GM23338 (cell line): ENCODE measurements at regions not wholly inside any gene's neighbourhood (a gene's known extent, or its start where the extent isn't known, plus 50 kb on each side); places are given as distances from the start of the nearest gene placed in this dataset.

Experiments
- CREB1 ChIP-seq: fragments of 250-450 bp; sonication (Bioruptor Pico); IDR thresholded peaks from 2 replicates; pipeline ENCODE4 v1.5.0; 2020; ENCODE audit warnings: low read depth, mild to moderate bottlenecking, moderate library complexity
- EZH2 ChIP-seq: fragments of 200-600 bp; sonication (generic); IDR thresholded peaks from one replicate; pipeline ENCODE4 v1.8.0; 2017; ENCODE audit warnings: antibody characterized with exemption, mild to moderate bottlenecking, low read depth; ENCODE audit not compliant: unreplicated experiment
- EZH2phosphoT487 ChIP-seq: fragments of 200-600 bp; sonication (generic); IDR thresholded peaks from one replicate; pipeline ENCODE4 v1.8.1; 2018; ENCODE audit warnings: antibody characterized with exemption; ENCODE audit not compliant: unreplicated experiment
- JUNB ChIP-seq: IDR thresholded peaks from one replicate; pipeline ENCODE4 v1.6.1; 2016; ENCODE audit warnings: antibody characterized with exemption; ENCODE audit not compliant: unreplicated experiment
- NANOG ChIP-seq: IDR thresholded peaks from 2 replicates; pipeline ENCODE4 v1.6.1; 2016; ENCODE audit warnings: antibody characterized with exemption, borderline replicate concordance
- POLR2AphosphoS5 ChIP-seq: IDR thresholded peaks from 2 replicates; pipeline ENCODE4 v1.6.1; 2016; ENCODE audit warnings: antibody characterized with exemption, low read depth
- STAT1 ChIP-seq: IDR thresholded peaks from one replicate; pipeline ENCODE4 v1.6.1; 2016; ENCODE audit warnings: antibody characterized with exemption; ENCODE audit not compliant: unreplicated experiment
- ZNF114 ChIP-seq: fragments of 250-450 bp; sonication (Bioruptor Pico); IDR thresholded peaks from 2 replicates; pipeline ENCODE4 v1.5.0; 2020; ENCODE audit warnings: mild to moderate bottlenecking, moderate library complexity
- ZNF331 ChIP-seq: fragments of 250-450 bp; sonication (Bioruptor Pico); IDR thresholded peaks from 2 replicates; pipeline ENCODE4 v1.5.0; 2020; ENCODE audit warnings: low read depth, mild to moderate bottlenecking, moderate library complexity
- TF ChIP-seq, protein P1 (sequence below), 2 experiments: fragments of 200-600 bp in 1 of 2; sonication (generic) in 1 of 2; conservative IDR thresholded peaks; 2 replicates each; pipeline versions ENCODE4 v1.5.1 to v1.6.1; 2016 to 2017; ENCODE audit warnings: antibody characterized with exemption in 2 of 2, low read depth in 2 of 2, mild to moderate bottlenecking in 2 of 2, moderate library complexity in 1 of 2
- TF ChIP-seq, protein P2 (sequence below): IDR thresholded peaks from one replicate; pipeline ENCODE4 v1.6.1; 2018; ENCODE audit warnings: antibody characterized with exemption; ENCODE audit not compliant: unreplicated experiment
- TF ChIP-seq, protein P3 (sequence below): IDR thresholded peaks from 2 replicates; pipeline ENCODE4 v1.6.1; 2016; ENCODE audit warnings: antibody characterized with exemption
- TF ChIP-seq, protein P4 (sequence below): fragments of 250-450 bp; sonication (Bioruptor Pico); IDR thresholded peaks from 2 replicates; pipeline ENCODE4 v1.5.0; 2020; ENCODE audit warnings: mild to moderate bottlenecking, moderate library complexity

DNA sequence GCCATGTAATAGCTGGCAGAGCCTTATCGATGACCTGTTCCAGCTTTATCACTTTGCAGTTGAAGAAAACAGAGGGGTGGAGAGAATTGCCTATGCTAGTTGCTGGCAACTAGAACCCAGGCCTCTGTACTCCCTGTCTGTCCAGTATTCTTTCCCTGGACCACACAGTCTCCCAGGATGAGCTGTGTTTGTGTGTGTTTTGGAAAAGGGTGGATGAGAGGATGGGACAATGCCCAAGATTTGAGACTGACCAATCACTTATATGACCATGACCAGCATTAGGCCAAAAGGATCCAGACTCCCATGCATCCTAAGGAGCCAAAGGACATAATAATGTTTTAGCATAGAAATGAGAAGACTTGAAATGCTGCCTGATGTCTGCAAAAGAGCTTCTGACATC lies 102.6 kb downstream of the CD200R1L start:
- TF ChIP-seq, protein P1, sequence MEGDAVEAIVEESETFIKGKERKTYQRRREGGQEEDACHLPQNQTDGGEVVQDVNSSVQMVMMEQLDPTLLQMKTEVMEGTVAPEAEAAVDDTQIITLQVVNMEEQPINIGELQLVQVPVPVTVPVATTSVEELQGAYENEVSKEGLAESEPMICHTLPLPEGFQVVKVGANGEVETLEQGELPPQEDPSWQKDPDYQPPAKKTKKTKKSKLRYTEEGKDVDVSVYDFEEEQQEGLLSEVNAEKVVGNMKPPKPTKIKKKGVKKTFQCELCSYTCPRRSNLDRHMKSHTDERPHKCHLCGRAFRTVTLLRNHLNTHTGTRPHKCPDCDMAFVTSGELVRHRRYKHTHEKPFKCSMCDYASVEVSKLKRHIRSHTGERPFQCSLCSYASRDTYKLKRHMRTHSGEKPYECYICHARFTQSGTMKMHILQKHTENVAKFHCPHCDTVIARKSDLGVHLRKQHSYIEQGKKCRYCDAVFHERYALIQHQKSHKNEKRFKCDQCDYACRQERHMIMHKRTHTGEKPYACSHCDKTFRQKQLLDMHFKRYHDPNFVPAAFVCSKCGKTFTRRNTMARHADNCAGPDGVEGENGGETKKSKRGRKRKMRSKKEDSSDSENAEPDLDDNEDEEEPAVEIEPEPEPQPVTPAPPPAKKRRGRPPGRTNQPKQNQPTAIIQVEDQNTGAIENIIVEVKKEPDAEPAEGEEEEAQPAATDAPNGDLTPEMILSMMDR (conservative IDR thresholded peaks at IDR 0.05; ENCODE audit: low read depth in 2 of 2), result no peak
- TF ChIP-seq EZH2phosphoT487 (no peak), EZH2 (no peak), POLR2AphosphoS5 (no peak), NANOG (no peak), ZNF331 (CRISPR knock-in tag) (no peak), CREB1 (no peak), JUNB (no peak), STAT1 (no peak), ZNF114 (no peak)
- TF ChIP-seq, protein P2, sequence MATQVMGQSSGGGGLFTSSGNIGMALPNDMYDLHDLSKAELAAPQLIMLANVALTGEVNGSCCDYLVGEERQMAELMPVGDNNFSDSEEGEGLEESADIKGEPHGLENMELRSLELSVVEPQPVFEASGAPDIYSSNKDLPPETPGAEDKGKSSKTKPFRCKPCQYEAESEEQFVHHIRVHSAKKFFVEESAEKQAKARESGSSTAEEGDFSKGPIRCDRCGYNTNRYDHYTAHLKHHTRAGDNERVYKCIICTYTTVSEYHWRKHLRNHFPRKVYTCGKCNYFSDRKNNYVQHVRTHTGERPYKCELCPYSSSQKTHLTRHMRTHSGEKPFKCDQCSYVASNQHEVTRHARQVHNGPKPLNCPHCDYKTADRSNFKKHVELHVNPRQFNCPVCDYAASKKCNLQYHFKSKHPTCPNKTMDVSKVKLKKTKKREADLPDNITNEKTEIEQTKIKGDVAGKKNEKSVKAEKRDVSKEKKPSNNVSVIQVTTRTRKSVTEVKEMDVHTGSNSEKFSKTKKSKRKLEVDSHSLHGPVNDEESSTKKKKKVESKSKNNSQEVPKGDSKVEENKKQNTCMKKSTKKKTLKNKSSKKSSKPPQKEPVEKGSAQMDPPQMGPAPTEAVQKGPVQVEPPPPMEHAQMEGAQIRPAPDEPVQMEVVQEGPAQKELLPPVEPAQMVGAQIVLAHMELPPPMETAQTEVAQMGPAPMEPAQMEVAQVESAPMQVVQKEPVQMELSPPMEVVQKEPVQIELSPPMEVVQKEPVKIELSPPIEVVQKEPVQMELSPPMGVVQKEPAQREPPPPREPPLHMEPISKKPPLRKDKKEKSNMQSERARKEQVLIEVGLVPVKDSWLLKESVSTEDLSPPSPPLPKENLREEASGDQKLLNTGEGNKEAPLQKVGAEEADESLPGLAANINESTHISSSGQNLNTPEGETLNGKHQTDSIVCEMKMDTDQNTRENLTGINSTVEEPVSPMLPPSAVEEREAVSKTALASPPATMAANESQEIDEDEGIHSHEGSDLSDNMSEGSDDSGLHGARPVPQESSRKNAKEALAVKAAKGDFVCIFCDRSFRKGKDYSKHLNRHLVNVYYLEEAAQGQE, result no peak
- TF ChIP-seq, protein P3, sequence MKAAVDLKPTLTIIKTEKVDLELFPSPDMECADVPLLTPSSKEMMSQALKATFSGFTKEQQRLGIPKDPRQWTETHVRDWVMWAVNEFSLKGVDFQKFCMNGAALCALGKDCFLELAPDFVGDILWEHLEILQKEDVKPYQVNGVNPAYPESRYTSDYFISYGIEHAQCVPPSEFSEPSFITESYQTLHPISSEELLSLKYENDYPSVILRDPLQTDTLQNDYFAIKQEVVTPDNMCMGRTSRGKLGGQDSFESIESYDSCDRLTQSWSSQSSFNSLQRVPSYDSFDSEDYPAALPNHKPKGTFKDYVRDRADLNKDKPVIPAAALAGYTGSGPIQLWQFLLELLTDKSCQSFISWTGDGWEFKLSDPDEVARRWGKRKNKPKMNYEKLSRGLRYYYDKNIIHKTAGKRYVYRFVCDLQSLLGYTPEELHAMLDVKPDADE, result no peak
- TF ChIP-seq, protein P4, sequence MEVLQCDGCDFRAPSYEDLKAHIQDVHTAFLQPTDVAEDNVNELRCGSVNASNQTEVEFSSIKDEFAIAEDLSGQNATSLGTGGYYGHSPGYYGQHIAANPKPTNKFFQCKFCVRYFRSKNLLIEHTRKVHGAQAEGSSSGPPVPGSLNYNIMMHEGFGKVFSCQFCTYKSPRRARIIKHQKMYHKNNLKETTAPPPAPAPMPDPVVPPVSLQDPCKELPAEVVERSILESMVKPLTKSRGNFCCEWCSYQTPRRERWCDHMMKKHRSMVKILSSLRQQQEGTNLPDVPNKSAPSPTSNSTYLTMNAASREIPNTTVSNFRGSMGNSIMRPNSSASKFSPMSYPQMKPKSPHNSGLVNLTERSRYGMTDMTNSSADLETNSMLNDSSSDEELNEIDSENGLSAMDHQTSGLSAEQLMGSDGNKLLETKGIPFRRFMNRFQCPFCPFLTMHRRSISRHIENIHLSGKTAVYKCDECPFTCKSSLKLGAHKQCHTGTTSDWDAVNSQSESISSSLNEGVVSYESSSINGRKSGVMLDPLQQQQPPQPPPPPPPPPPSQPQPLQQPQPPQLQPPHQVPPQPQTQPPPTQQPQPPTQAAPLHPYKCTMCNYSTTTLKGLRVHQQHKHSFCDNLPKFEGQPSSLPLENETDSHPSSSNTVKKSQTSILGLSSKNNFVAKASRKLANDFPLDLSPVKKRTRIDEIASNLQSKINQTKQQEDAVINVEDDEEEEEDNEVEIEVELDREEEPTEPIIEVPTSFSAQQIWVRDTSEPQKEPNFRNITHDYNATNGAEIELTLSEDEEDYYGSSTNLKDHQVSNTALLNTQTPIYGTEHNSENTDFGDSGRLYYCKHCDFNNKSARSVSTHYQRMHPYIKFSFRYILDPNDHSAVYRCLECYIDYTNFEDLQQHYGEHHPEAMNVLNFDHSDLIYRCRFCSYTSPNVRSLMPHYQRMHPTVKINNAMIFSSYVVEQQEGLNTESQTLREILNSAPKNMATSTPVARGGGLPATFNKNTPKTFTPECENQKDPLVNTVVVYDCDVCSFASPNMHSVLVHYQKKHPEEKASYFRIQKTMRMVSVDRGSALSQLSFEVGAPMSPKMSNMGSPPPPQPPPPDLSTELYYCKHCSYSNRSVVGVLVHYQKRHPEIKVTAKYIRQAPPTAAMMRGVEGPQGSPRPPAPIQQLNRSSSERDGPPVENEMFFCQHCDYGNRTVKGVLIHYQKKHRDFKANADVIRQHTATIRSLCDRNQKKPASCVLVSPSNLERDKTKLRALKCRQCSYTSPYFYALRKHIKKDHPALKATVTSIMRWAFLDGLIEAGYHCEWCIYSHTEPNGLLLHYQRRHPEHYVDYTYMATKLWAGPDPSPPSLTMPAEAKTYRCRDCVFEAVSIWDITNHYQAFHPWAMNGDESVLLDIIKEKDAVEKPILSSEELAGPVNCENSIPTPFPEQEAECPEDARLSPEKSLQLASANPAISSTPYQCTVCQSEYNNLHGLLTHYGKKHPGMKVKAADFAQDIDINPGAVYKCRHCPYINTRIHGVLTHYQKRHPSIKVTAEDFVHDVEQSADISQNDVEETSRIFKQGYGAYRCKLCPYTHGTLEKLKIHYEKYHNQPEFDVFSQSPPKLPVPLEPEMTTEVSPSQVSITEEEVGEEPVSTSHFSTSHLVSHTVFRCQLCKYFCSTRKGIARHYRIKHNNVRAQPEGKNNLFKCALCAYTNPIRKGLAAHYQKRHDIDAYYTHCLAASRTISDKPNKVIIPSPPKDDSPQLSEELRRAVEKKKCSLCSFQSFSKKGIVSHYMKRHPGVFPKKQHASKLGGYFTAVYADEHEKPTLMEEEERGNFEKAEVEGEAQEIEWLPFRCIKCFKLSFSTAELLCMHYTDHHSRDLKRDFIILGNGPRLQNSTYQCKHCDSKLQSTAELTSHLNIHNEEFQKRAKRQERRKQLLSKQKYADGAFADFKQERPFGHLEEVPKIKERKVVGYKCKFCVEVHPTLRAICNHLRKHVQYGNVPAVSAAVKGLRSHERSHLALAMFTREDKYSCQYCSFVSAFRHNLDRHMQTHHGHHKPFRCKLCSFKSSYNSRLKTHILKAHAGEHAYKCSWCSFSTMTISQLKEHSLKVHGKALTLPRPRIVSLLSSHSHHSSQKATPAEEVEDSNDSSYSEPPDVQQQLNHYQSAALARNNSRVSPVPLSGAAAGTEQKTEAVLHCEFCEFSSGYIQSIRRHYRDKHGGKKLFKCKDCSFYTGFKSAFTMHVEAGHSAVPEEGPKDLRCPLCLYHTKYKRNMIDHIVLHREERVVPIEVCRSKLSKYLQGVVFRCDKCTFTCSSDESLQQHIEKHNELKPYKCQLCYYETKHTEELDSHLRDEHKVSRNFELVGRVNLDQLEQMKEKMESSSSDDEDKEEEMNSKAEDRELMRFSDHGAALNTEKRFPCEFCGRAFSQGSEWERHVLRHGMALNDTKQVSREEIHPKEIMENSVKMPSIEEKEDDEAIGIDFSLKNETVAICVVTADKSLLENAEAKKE (CRISPR knock-in tag), result no peak
